ENCODE measurements at regions not wholly inside any gene's neighbourhood (a gene's known extent, or its start where the extent isn't known, plus 50 kb on each side); places are given as distances from the start of the nearest gene placed in this dataset.

DNA sequence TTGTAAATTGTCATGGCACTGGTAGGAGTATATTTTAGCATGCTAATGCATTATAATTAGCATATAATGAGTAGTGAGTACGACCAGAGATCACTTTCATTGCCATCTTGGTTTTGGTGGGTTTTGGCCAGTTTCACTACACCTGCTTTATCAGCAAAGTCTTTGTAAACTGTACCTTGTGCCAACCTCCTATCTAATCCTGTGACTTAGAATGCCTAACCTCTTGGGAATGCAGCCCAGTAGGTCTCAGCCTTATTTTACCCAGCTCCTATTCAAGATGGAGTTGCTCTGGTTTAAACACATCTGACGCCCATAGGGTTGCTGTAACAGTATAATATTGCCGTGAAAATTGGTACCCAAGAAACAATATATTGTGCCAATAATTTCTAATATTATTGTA lies 159.4 kb downstream of the MAGEB5 start:
- TF ChIP-seq ZBTB7A (IDR thresholded peaks at IDR 0.05; ENCODE audit: low read depth): no peak
- TF ChIP-seq CREB1 (IDR thresholded peaks at IDR 0.05; ENCODE audit: low read depth): no peak
- no peak for TF ChIP-seq RAD21 (IDR thresholded peaks at IDR 0.05; ENCODE audit: low read depth)
- no peak for TF ChIP-seq NFIC (IDR thresholded peaks at IDR 0.05)
- TF ChIP-seq TAF1 (IDR thresholded peaks at IDR 0.05; ENCODE audit: low read depth): no peak
- no peak for TF ChIP-seq EP300 (IDR thresholded peaks at IDR 0.05; ENCODE audit: borderline replicate concordance)
- TF ChIP-seq CEBPB (IDR thresholded peaks at IDR 0.05): no peak
- TF ChIP-seq, protein P1, sequence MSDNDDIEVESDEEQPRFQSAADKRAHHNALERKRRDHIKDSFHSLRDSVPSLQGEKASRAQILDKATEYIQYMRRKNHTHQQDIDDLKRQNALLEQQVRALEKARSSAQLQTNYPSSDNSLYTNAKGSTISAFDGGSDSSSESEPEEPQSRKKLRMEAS (IDR thresholded peaks at IDR 0.05): no peak
- no peak for TF ChIP-seq EGR1 (IDR thresholded peaks at IDR 0.05)
- TF ChIP-seq, protein P2, sequence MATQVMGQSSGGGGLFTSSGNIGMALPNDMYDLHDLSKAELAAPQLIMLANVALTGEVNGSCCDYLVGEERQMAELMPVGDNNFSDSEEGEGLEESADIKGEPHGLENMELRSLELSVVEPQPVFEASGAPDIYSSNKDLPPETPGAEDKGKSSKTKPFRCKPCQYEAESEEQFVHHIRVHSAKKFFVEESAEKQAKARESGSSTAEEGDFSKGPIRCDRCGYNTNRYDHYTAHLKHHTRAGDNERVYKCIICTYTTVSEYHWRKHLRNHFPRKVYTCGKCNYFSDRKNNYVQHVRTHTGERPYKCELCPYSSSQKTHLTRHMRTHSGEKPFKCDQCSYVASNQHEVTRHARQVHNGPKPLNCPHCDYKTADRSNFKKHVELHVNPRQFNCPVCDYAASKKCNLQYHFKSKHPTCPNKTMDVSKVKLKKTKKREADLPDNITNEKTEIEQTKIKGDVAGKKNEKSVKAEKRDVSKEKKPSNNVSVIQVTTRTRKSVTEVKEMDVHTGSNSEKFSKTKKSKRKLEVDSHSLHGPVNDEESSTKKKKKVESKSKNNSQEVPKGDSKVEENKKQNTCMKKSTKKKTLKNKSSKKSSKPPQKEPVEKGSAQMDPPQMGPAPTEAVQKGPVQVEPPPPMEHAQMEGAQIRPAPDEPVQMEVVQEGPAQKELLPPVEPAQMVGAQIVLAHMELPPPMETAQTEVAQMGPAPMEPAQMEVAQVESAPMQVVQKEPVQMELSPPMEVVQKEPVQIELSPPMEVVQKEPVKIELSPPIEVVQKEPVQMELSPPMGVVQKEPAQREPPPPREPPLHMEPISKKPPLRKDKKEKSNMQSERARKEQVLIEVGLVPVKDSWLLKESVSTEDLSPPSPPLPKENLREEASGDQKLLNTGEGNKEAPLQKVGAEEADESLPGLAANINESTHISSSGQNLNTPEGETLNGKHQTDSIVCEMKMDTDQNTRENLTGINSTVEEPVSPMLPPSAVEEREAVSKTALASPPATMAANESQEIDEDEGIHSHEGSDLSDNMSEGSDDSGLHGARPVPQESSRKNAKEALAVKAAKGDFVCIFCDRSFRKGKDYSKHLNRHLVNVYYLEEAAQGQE (IDR thresholded peaks at IDR 0.05; ENCODE audit: low read depth): no peak
- TF ChIP-seq, protein P3, sequence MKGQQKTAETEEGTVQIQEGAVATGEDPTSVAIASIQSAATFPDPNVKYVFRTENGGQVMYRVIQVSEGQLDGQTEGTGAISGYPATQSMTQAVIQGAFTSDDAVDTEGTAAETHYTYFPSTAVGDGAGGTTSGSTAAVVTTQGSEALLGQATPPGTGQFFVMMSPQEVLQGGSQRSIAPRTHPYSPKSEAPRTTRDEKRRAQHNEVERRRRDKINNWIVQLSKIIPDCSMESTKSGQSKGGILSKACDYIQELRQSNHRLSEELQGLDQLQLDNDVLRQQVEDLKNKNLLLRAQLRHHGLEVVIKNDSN (IDR thresholded peaks at IDR 0.05): no peak

Data from Ishikawa (cell line).